22Rv1 (cell line): ENCODE measurements at regions not wholly inside any gene's neighbourhood (a gene's known extent, or its start where the extent isn't known, plus 50 kb on each side); places are given as distances from the start of the nearest gene placed in this dataset.

Experiments used
- H3K27ac ChIP-seq: fragments of 450-650 bp; 2 replicates; pipeline ENCODE4 v1.5.1; 2017
- ZFX ChIP-seq: fragments of 450-650 bp; IDR thresholded peaks from 2 replicates; pipeline ENCODE4 v1.6.1; 2017; ENCODE audit warnings: antibody characterized with exemption, borderline replicate concordance
- TF ChIP-seq, protein P1 (sequence below): fragments of 450-650 bp; IDR thresholded peaks from 2 replicates; pipeline ENCODE4 v1.5.1; 2017; ENCODE audit warnings: mild to moderate bottlenecking

DNA sequence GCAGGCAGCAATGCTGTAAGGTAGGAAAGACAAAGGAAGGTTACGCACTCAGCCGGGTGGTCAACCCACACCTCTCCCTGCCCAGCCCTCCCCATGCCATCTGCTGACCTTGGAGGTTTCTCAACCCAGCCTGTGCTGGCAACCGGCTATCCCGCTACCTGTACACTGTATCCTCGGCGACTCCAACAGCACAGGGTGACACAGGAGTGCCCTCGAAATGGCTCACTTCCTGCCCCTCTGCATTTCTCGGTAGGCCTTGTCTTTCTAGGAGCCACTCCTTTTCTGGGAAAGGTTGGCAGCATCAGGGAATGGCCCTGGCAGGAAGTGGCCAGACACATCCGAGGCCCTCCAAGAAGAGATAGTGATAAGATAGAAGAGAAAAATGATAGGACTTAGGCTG is 124.0 kb downstream of the PROX1 start:
- no peak overlapping the region for H3K27ac ChIP-seq
- TF ChIP-seq ZFX = no peak
- TF ChIP-seq, protein P1, sequence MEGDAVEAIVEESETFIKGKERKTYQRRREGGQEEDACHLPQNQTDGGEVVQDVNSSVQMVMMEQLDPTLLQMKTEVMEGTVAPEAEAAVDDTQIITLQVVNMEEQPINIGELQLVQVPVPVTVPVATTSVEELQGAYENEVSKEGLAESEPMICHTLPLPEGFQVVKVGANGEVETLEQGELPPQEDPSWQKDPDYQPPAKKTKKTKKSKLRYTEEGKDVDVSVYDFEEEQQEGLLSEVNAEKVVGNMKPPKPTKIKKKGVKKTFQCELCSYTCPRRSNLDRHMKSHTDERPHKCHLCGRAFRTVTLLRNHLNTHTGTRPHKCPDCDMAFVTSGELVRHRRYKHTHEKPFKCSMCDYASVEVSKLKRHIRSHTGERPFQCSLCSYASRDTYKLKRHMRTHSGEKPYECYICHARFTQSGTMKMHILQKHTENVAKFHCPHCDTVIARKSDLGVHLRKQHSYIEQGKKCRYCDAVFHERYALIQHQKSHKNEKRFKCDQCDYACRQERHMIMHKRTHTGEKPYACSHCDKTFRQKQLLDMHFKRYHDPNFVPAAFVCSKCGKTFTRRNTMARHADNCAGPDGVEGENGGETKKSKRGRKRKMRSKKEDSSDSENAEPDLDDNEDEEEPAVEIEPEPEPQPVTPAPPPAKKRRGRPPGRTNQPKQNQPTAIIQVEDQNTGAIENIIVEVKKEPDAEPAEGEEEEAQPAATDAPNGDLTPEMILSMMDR = no peak

DNA sequence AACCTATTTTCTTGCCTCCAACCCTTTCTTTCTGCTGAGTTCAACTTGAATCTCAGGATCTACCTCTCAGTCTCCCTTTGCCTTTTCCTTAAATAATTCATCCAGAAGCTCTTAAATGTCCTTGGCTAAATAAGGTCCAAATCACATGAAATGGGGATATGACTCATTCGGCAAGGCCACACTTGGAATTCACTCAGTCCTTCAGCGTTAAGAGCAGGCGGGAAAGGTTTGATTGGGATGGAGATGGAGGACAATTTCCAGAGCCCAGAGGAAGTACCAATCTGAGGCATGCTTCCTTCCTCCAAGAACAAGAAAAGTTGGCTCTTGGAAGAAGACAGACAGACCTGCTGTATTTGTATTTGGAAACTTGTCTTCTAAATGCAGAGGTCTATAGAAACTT is 128.5 kb downstream of the PROX1 start:
- no peak overlapping the region for H3K27ac ChIP-seq
- no peak for TF ChIP-seq ZFX
- TF ChIP-seq, protein P1 = no peak

DNA sequence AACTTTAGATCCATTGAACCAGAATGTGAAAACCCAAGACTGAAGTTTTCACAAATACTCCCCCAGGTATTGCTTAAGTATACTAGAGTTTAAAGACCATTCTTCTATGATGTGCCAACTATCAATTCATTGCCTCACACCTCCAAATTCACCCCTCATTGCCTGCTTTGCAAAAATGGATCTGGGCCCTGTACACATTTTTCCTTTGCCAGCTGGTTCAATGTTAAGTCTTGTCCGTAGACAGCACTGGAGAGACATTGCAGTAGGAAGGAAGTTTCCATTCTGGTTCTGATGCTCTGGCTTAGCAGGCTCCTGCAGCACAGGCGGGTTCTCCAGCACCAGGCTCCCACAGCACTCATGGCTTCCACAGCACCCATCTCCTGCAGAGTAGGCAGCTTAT is 130.0 kb downstream of the PROX1 start:
- TF ChIP-seq, protein P1 = no peak
- no peak for TF ChIP-seq ZFX
- H3K27ac ChIP-seq = no peak overlapping the region

DNA sequence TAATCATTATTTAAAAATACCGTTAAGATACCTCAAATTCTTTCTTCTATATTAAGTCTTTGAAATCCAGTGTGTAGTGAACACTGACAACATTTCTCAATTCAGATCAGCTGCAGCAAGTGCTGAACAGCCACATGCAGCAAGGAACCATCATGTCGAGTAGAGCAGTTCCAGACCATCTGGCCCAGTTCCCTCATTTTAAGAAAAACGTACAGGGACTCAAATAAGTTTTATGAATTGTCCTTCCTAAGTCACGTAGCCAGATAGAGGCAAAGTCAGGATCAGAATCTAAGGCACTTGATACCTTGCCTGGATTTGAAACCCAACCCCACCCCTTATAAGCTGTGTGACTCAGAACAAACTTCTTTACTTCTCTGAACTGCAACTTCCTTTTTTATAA is 132.4 kb downstream of the PROX1 start:
- no peak overlapping the region for H3K27ac ChIP-seq
- TF ChIP-seq, protein P1 = no peak
- no peak for TF ChIP-seq ZFX

DNA sequence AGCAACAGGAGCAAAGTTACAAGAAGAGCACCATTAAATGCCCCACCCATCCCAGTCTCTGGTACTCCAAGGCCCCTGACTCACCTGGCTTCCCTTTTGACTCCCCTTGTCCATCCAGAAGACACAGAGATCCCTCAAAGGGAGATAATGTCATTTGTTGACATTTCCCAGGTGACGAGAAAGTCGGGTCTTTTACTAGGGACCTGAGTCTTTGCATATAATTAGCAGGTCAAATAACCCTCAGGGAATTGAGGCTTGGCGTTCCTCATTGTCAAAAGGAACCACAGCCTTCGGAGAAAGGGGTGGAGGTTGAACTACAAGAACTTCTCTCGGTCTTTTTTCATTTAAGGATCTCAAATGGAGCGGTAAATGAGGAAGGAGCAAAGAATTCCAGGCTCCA is 133.2 kb downstream of the PROX1 start:
- H3K27ac ChIP-seq = no peak overlapping the region
- TF ChIP-seq, protein P1 = no peak
- TF ChIP-seq ZFX = no peak

DNA sequence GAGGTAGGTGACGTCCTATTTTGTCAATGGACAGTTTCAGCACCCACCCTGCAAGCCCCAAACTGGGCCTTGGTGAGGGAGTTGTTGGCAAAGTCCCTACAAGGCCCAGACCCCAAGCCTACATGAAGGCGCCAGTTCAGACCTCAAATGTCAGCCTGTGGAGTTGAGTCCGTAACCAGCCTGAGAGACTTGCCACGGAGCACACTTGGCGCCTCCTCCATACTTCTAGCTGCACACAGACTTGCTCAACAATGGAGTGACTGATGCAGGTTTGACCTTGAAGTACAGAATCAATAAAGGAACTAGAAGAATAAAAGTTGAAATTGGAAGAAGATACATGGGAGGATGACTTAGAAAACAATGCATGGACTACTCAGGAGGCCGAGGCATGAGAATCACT is 134.3 kb downstream of the PROX1 start:
- H3K27ac ChIP-seq = no peak overlapping the region
- TF ChIP-seq, protein P1 = no peak
- TF ChIP-seq ZFX = no peak

DNA sequence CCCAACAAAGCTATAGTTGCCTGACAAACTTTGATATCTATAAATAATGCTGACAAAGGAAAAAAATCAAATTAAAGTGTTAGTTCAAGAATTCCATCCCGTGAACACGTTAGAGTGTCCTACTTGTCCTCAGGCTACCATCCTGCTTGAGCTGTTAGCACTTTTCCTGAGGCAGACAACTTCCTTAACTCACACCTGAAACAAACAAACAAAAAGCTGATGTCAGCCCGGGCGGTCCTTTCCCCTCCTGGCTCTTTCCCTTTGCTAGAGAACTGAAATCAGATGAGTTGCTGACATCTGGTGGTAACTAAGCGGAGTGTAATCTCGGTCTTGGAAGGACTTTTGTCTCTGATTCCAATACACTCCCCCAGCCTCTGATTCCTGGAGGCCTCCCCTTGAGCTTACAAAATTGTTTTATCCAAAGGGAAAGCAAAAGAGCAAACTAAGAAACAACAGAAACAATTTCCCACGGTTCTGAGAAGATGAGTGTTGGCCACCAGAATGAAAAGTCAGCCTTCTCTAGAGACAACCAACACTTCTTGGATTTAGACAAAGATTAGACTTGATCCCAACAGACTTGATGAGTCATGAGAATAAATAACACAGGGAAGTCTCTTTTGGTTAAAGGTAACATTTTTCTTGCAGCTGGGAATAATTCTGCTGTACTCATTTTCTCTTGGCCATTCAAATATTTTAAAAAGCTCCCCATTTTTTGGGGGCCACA is 135.4 kb downstream of the PROX1 start:
- no peak for TF ChIP-seq ZFX
- TF ChIP-seq, protein P1 = peak; percentile 72
- H3K27ac ChIP-seq = no peak overlapping the region
